ENCODE measurements at regions not wholly inside any gene's neighbourhood (a gene's known extent, or its start where the extent isn't known, plus 50 kb on each side); places are given as distances from the start of the nearest gene placed in this dataset.

GRCh38 chr1:245043611-245043940 is 111.2 kb upstream of the KIF26B start:
- TF ChIP-seq, protein P1, sequence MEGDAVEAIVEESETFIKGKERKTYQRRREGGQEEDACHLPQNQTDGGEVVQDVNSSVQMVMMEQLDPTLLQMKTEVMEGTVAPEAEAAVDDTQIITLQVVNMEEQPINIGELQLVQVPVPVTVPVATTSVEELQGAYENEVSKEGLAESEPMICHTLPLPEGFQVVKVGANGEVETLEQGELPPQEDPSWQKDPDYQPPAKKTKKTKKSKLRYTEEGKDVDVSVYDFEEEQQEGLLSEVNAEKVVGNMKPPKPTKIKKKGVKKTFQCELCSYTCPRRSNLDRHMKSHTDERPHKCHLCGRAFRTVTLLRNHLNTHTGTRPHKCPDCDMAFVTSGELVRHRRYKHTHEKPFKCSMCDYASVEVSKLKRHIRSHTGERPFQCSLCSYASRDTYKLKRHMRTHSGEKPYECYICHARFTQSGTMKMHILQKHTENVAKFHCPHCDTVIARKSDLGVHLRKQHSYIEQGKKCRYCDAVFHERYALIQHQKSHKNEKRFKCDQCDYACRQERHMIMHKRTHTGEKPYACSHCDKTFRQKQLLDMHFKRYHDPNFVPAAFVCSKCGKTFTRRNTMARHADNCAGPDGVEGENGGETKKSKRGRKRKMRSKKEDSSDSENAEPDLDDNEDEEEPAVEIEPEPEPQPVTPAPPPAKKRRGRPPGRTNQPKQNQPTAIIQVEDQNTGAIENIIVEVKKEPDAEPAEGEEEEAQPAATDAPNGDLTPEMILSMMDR (IDR thresholded peaks at IDR 0.05), result no peak
- TF ChIP-seq POLR2A (IDR thresholded peaks at IDR 0.05), result no peak

Data from lower leg skin (tissue), 3 donors.